ENCODE measurements at regions not wholly inside any gene's neighbourhood (a gene's known extent, or its start where the extent isn't known, plus 50 kb on each side); places are given as distances from the start of the nearest gene placed in this dataset.

GRCh38 chr12:92029902-92030586 lies 115.6 kb downstream of the BTG1 start:
- DNase-seq, result no peak

GRCh38 chr12:92029136-92029535 lies 116.5 kb downstream of the BTG1 start:
- no peak for DNase-seq

GRCh38 chr12:92028441-92028709 lies 117.3 kb downstream of the BTG1 start:
- peak; percentile 30 for DNase-seq

GRCh38 chr12:92027701-92028440 lies 117.8 kb downstream of the BTG1 start:
- DNase-seq, result no peak

GRCh38 chr12:92027243-92027642 lies 118.4 kb downstream of the BTG1 start:
- DNase-seq, result no peak

GRCh38 chr12:92025462-92026207 lies 120.0 kb downstream of the BTG1 start:
- DNase-seq, result no peak

- DNase-seq, result no peak
Observed at GRCh38 chr12:92022093-92022492, 123.6 kb downstream of the BTG1 start.

GRCh38 chr12:92021666-92022035 lies 124.0 kb downstream of the BTG1 start:
- DNase-seq, result no peak

- DNase-seq, result no peak
Observed at GRCh38 chr12:92020983-92021665, 124.5 kb downstream of the BTG1 start.

- DNase-seq, result no peak
Observed at GRCh38 chr12:92019491-92020277, 126.0 kb downstream of the BTG1 start.

GRCh38 chr12:92012691-92013090 lies 133.0 kb downstream of the BTG1 start:
- no peak for DNase-seq

- no peak for DNase-seq
Observed at GRCh38 chr12:92010853-92011701, 134.6 kb downstream of the BTG1 start.

GRCh38 chr12:92010368-92010767 lies 135.3 kb downstream of the BTG1 start:
- no peak for DNase-seq

GRCh38 chr12:92008345-92008744 lies 137.3 kb downstream of the BTG1 start:
- DNase-seq, result no peak

GRCh38 chr12:92007787-92008186 lies 137.9 kb downstream of the BTG1 start:
- no peak for DNase-seq

- no peak for DNase-seq
Observed at GRCh38 chr12:92003701-92004100, 141.9 kb downstream of the BTG1 start.

- no peak for DNase-seq
Observed at GRCh38 chr12:92002673-92003382, 142.8 kb downstream of the BTG1 start.

- DNase-seq, result no peak
Observed at GRCh38 chr12:92002195-92002649, 143.4 kb downstream of the BTG1 start.

- DNase-seq, result no peak
Observed at GRCh38 chr12:92000597-92000996, 145.0 kb downstream of the BTG1 start.

GRCh38 chr12:91999823-92000222 lies 145.8 kb downstream of the BTG1 start:
- no peak for DNase-seq

- DNase-seq, result no peak
Observed at GRCh38 chr12:91998316-91998715, 147.3 kb downstream of the BTG1 start.

Measured in dermis blood vessel endothelial cell (primary cell).